B cell (primary cell): ENCODE measurements at regions not wholly inside any gene's neighbourhood (a gene's known extent, or its start where the extent isn't known, plus 50 kb on each side); places are given as distances from the start of the nearest gene placed in this dataset.

Experiments used
- EZH2 ChIP-seq: IDR thresholded peaks from 2 replicates; pipeline ENCODE4 v1.6.1; 2012; ENCODE audit warnings: borderline replicate concordance, low read depth, mild to moderate bottlenecking, moderate library complexity, low read length; ENCODE audit not compliant: insufficient read depth, poor library complexity, severe bottlenecking
- TF ChIP-seq, protein P1 (sequence below): fragments of 200-600 bp; IDR thresholded peaks from one replicate; pipeline ENCODE4 v1.8.0; 2022; ENCODE audit warnings: antibody characterized with exemption, mild to moderate bottlenecking

DNA sequence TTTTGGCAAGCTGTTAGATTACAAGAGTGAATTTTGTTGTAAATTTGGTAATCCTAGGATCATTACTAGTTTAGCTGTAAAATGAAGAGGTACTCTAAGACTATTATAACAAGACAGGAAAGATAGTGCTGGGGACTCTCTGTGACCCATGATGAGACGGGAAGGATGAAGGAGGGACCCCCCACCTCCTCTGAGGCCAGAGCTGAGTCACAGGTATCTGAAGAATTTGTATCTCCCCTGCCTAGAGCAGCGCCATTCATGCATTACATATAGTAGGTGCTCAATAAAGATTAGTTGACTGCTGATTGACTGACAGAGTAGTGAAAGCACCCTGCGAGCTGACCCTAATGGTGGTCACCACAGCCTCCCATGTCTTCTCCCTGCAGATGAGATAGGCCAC, 202.8 kb downstream of the SNX18 start:
- TF ChIP-seq, protein P1, sequence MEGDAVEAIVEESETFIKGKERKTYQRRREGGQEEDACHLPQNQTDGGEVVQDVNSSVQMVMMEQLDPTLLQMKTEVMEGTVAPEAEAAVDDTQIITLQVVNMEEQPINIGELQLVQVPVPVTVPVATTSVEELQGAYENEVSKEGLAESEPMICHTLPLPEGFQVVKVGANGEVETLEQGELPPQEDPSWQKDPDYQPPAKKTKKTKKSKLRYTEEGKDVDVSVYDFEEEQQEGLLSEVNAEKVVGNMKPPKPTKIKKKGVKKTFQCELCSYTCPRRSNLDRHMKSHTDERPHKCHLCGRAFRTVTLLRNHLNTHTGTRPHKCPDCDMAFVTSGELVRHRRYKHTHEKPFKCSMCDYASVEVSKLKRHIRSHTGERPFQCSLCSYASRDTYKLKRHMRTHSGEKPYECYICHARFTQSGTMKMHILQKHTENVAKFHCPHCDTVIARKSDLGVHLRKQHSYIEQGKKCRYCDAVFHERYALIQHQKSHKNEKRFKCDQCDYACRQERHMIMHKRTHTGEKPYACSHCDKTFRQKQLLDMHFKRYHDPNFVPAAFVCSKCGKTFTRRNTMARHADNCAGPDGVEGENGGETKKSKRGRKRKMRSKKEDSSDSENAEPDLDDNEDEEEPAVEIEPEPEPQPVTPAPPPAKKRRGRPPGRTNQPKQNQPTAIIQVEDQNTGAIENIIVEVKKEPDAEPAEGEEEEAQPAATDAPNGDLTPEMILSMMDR: no peak
- no peak for TF ChIP-seq EZH2
